Mesenteric fat pad (tissue), 1 donor: ENCODE measurements at regions not wholly inside any gene's neighbourhood (a gene's known extent, or its start where the extent isn't known, plus 50 kb on each side); places are given as distances from the start of the nearest gene placed in this dataset.
"Not testable (repeated sequence)": the region's sequence is repeated elsewhere in the genome, so short reads cannot be mapped to it uniquely, and the experiment has no call there.

ENCODE experiments used
- DNase-seq: peaks from one replicate; pipeline ENCODE4 v3.0.0-alpha.2; 2020; ENCODE audit warnings: low spot score
- donor health status: DM: yes; HTN: yes; CAD: no.

GRCh38 chr3:40938591-40938990 is 260.7 kb upstream of the CTNNB1 start:
- DNase-seq = no peak

- DNase-seq = no peak
Observed at GRCh38 chr3:40939030-40939740, 260.1 kb upstream of the CTNNB1 start.

GRCh38 chr3:40939741-40940130 is 259.6 kb upstream of the CTNNB1 start:
- DNase-seq = no peak

DNA sequence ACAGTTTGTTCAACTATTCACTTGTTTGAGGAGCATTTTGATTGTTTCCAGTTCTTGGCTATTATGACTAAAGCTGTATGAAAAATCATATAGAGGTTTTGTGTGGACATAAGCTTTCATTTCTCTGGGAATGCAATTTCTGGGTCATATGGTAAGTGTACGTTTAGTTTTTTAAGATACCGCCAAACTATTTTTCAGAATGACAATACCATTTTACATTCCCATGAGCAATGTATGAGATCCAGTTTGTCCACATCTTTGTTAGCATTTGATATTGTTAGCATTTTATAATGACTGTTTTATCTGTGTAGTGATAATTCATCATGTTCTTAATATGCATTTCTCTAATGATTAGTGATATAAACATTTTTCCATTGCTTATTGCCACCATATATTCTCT is 258.7 kb upstream of the CTNNB1 start:
- no peak for DNase-seq

DNA sequence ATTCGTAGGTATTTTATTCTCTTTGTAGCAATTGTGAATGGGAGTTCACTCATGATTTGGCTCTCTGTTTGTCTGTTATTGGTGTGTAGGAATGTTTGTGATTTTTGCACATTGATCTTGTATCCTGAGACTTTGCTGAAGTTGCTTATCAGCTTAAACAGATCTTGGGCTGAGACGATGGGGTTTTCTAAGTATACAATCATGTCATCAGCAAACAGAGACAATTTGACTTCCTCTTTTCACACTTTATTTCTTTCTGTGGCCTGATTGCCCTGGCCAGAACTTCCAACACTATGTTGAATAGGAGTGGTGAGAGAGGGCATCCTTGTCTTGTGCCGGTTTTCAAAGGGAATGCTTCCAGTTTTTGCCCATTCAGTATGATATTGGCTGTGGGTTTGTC is 252.3 kb upstream of the CTNNB1 start:
- DNase-seq = not testable (repeated sequence)

GRCh38 chr3:40949347-40949746 is 250.0 kb upstream of the CTNNB1 start:
- not testable (repeated sequence) for DNase-seq

- no peak for DNase-seq
Observed at GRCh38 chr3:40951636-40952035, 247.7 kb upstream of the CTNNB1 start.

DNA sequence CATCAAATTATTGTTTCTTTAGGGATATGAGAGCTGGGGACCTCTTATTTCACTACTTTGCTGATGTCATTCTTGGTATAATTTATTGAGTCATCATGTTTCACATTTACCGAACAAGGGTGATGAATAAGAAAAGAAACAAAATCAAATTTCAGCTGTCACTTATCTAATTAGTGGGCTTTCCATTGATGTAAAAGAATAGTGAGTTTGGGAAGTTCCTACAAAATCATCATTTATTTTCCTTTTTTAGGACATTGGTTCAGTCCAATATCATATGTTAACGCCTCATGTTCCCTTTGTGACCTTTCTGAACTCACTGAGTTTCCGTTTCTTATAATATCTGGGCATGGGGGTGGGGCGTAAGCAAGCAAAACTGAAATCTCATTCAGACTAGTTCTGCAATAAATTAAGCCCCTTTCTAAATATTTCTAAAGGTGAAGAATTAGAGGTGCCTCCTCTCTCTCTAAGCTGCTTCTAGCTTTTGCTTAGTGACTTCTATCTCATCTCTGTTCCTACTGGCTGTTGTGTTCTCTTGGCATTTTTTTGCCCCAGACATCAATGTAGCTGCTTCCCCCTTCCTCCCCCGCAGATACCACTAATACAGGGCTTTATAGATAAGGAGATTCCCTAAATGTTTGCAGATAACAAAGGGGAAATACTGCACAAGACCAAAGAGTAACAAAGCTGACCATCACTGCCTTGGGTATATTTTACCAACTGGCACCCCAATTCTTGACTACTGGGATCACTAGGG is 238.0 kb upstream of the CTNNB1 start:
- no peak for DNase-seq

DNA sequence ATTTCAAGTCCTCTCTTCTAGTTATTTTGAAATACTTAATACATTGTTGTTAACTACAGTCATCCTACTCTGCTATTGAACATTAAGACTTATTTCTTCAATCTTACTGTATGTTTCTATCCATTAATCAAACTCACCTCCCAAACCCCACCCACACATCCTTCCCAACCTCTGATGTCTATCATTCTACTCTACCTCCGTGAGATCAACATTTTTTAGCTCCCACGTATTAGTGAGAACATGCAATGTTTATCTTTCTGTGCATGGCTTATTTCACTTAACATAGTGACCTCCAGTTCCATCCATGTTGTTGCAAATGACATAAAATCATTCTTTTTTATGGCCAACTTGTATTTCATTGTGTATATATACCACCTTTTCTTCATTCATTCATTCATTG is 236.6 kb upstream of the CTNNB1 start:
- DNase-seq = no peak

DNA sequence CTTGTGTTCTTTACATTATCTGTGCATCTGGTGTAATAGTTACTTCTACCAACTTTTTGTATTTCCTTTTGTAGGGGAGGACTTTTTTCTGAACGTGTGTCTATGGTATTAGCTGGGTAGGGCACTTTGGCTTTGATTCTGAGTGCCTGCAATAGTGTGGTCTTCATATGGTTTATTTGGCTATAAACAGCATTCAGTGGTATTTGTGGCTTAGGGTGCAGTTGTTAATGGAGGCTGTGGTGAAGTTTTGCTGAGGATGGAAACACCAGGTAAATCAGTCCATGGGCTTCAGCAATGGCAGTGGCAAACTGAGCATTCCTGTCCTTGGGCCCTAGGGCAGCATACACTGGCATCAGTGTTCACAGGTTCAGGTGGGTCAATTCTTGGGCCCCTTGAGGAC is 230.6 kb upstream of the CTNNB1 start:
- no peak for DNase-seq

DNA sequence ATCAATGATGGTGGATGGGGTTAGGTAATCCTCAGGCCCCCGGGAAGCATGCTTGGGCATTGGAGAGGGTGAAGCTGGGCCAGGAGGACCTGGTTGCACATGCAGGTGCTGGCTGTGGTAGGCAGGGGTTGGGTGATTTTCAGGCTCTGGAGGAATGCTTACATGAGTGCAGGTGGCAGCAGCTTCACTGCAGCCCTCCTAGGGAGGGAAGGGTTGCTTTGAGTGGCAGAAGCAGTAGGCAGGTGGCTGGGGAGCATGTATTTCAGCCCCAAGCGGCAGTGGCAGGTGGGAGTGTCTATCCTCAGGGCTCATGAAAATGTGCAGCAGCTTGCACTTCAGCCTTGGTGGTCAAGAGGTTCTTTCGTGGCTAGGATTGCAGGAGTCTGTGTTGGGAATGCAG is 230.0 kb upstream of the CTNNB1 start:
- DNase-seq = no peak

GRCh38 chr3:40969756-40970466 is 229.4 kb upstream of the CTNNB1 start:
- DNase-seq = no peak

DNA sequence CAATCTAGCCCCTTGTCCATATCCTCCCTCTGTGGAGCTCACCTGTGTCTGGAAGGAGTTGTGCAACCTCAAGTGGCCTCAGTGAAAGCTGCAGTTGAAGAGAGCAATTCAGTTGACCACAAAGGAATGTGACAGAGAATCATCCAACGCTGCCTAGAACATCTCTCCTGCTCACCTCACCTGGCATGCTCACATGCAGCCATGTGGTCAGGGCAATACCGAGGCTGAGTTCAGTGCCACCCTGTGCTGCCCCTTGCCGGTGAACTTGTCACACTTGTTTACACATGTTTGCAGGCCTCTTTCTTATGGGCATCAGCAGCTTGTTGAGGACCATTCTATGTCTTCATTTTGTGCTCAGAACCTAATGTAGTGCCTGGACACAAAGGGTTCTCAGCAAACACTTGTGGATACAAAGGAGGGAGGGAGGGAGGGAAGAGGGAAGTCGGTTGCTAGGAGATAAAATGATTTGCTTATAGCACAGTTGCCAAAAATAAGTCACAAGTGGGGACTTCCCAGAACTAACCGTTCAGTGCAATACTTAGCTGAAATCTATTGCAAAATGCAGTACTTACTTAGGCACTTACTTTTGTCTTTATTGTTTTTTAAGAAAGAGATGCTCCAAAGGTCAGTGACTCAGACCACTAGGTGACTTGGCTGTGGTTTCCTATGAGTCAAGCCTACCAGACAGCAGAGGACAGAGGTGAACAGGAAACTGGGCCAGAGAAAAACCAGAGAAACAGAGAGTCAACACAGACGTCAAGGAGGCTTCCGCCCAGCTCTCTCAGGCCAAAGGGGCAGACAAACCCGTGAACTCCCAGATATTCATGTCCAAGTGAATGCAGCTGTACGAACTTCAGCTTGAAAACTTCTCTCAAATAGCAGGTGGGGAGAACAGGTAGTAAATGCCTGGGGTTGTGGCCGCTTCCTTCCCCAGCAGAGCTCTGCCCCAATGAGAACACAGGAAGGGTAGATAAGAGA is 227.8 kb upstream of the CTNNB1 start:
- no peak for DNase-seq

- no peak for DNase-seq
Observed at GRCh38 chr3:40972350-40972749, 227.0 kb upstream of the CTNNB1 start.

- DNase-seq = no peak
Observed at GRCh38 chr3:40973141-40973540, 226.2 kb upstream of the CTNNB1 start.

- no peak for DNase-seq
Observed at GRCh38 chr3:40975711-40976121, 223.6 kb upstream of the CTNNB1 start.

GRCh38 chr3:40976241-40976640 is 223.1 kb upstream of the CTNNB1 start:
- no peak for DNase-seq

GRCh38 chr3:40978442-40978841 is 220.9 kb upstream of the CTNNB1 start:
- DNase-seq = no peak

DNA sequence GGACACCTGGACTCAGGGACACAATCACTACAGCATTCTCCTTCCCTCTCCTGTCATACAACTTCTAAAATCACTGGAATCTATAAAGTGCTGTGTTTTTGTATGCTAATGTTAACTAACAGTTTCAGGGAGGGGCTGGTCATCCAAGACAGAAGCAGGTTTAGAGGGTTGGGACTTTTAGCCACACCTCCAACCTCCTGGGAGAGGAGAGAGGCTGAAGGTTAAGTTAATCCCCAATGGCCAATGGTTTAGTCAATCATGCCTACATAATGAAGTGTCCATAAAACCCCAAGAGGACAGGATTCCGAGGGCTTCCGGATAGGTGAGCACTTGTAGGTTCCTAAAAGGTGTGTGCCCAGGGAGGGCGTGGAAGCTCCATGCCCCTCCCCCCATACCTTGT is 219.3 kb upstream of the CTNNB1 start:
- DNase-seq = no peak

GRCh38 chr3:40980467-40980866 is 218.8 kb upstream of the CTNNB1 start:
- DNase-seq = no peak

DNA sequence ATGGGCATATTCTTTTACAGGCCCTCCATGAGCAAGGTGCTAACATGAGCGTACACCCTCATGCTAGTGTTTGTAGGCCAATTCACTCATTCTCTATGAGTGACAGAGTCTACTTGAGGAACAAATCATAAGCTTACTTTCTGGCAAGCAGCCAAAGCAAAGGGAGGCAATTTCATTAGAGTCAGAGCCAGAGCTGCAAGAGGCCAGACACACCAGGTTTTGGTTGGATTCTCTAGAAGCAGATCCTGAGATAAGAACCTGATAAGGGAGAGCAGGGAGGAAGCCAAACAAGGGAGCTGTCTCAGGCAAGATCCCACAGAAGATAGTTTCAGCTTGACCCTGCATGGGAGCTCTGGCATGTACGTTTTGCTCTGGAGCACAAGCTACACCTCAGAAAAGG is 214.1 kb upstream of the CTNNB1 start:
- DNase-seq = no peak
